ENCODE measurements at regions not wholly inside any gene's neighbourhood (a gene's known extent, or its start where the extent isn't known, plus 50 kb on each side); places are given as distances from the start of the nearest gene placed in this dataset.
"Not testable (repeated sequence)": the region's sequence is repeated elsewhere in the genome, so short reads cannot be mapped to it uniquely, and the experiment has no call there.

DNA sequence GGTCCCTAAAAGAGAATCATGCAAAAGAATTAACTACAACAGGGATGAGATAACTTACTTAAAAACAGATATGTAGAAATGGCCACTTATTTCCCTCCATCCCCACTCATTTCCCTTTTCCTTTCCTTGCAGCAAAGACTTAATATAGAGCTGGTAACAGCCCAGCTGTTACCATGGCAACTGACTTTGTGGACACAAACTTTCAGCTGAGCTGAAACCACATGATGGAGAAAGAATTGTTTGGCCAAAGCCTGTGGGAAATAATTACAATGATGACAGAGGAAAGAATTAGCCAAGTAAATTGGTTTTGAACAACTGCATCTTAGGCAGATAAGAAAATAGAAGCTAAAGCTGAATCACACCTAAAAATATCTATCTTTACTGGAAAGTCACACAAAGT is 364.9 kb downstream of the GALC start:
- no peak for DNase-seq

DNA sequence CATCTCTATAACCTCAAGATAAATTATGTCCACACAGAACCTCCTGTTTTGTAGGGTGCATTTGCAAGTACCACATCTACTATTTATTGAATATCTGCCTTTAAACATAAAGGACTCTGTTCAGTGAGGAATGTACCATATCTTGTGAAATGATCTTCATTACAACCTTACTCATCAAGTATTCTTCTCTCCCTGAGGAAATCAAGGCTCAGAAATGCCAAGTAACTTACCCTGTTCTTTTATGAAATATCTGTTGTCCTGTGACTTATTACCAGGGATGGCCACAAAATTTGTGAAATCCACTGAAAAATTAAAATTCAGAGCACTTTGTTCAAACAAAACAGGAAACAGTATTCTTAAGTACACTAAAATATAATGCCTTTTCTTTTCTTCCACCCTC is 366.7 kb downstream of the GALC start:
- DNase-seq, result no peak

DNA sequence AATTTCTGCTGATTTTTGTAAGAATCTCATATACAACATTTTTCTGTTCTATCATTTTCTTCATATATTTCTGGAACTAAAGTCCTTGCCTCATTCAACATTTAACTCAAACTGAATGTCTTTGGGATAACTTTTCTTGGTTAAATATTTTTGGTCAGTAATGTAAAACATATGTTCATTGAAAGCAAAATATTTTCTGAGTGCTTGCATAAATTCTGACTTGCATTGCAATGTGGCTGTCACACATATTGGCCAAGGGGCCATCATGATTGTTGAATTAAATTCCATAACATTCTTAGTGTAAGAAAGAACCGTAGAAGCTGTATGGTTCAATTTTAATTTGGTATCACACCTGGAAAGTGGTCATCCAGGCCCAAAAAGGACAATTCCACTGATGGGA is 369.4 kb downstream of the GALC start:
- DNase-seq, result no peak

DNA sequence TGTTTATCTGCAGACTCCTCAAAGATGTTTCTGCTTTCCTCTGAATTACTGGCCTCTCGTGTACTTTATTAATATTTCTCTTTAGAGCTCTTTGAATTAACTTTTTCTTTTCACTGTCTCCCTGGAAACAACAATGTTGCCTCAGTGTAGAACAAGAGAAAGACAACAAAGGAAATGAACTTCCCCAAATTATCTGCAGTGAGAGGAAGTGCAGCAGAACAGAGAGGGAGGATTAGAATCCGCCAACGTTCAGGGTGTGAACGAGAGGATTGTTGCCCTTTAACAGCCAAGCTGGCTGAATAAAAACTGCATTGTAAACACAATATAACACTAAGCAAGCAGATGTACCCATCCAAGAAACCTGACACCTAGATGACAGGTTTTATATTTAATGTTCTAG is 375.9 kb downstream of the GALC start:
- DNase-seq, result no peak

DNA sequence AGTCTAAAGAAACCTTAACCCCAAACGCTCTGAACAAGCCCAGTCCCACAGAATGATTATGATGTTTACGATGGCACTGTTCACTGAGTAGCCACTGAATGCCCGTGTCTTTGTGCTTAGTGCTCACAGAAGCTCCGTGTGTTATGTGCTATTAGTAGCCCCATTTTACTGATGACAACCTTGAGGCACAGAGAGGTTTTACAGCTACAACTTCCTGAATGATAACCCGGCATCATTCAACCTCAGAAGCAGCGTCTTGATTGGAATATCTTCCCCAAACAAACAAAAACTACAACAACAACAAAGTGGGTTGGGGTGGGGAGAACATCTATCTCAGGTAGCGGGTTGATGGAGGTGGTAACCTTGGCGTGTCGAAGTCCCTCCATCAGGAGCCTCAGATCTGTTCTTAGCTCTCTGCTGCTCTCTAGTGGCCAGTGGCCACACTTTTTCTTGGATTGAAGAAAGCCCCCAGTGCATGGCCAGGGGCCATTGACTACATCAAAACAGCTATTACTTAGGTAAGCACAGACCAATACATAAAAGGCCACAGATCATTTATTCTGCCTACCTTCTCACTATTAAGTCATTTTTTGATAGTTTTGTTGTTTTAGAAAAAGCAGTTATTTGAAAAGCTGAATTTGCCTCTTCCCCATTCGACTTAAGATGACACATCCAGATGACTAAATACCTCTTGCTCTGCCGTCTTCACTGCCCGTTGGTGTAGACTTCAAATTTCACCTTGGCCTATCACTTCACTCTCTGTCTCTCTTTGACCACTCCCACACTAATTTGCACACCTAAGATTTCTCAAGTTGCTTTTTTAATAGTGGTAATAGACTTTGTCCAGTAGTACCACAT is 376.9 kb downstream of the GALC start:
- no peak for DNase-seq

DNA sequence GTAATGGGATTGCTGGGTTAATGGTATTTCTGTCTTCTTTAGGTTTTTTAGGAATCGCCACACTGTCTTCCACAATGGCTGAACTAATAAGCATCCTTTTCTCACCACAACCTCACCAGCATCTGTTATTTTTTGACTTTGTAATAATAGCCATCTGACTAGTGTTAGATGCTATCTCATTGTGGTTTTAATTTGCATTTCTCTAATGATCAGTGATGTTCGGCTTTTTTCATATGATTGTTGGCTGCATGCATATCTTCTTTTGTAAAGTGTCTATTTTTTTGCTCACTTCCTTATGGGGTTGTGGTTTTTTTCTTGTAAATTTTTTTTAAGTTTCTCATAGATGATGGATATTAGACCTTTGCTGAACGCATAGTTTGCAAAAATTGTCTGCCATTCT is 377.9 kb downstream of the GALC start:
- DNase-seq, result no peak

DNA sequence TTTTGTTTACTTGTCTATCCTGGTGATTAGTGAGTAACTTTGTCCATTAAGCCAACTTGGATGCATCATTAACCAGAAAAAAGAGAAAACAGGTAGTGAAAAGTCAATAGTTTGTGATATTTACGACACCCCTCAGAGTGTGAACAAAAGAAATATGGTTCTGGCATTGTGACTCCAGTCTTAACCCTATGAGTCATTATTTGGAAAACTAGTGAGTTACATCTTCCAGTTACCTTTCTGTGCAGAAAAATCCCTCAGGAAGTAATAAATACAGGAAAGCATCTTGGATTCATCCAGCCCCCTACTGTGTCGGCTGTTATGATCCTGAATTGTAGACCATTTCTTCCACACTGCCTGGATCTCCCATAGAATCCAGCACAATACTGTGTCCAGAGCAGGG is 379.1 kb downstream of the GALC start:
- no peak for DNase-seq

DNA sequence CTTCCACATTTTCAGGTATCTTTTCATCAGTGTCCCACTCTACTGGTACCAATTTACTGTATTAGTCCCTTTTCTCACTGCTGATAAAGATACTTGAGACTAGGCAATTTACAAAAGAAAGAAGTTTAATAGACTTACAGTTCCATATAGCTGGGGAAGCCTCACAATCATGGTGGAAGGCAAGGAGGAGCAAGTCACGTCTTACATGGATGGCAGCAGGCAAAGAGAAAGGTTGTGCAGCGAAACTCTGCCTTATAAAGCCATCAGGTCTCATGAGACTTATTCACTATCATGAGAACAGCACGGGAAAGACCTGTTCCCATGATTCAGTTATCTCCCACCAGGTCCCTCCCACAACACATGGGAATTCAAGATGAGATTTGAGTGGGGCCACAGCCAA is 385.9 kb downstream of the GALC start:
- DNase-seq, result not testable (repeated sequence)

DNA sequence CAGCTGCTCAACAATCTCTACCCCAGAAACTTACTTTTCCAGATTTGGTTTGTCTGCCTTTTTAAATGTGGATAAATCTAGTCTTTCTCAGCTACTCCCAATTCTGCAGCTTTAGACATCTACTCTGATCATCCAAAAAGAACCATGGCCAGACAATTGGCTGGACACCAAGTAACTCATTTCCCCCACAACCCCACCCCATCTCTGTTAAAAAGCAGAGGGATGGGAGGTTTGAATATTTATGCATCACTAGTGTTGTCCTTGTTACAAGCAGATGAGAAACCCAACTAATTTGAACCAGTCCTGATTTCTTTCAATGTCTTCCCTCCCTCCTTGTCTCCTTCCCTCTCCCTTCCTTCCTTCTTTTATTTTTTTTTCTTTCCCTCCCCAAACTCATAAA is 391.9 kb downstream of the GALC start:
- no peak for DNase-seq

DNA sequence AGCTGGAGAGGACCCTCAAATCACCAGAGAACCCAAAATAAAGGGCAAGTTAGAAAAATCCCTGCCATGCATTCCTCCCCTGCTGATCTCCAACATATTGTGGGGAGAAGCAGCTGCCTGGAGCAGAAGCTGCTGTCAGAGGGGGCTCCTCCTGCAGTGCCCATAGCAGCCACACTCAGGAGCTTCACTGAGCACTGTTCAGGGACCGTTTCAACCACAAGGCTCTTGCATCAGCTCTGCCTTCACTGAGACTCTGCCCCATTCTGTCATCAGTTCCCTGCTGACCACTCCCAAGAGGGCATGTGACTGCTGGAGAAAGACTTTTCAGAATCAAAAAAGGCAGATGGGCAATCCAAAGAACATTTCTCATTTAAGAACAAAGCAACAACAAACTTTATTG is 392.7 kb downstream of the GALC start:
- DNase-seq, result no peak

DNA sequence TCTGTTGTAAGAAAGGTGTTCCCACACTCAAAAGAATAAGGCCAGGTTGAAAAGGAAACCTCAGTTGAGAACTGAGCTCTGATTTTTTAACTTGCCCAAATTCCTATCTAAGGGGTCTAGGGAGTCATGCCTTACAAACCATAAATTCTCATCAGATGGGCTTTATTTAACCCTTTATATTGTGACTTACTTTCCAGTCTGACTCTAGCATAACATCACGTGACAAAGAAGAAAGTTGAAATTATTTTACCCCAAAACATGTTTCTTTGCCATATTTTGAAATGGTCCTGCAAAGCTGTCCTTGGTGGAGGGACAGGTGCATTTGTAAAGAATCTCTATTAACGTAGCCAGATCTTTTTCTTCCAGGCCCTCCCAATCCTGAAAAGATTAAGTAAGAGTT is 411.7 kb downstream of the GALC start:
- no peak for DNase-seq

DNA sequence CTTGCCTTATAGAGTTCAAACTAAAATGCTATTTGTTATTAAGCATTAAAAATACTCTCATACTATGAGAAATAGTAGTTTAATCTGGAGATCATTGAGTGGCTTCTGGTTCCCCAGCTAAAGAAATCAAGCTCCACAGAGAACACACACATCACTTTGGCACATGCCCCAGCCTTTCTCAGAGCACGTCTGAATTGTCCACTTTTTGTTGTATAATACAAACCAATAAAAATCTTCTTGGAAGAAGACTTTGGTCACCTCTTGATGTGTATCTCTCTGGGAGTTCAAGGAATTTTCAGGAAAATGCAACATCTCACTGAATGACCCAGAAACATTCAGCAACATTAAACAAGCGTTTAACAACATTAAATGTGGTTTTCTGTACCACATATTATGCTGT is 413.9 kb downstream of the GALC start:
- DNase-seq, result no peak

DNA sequence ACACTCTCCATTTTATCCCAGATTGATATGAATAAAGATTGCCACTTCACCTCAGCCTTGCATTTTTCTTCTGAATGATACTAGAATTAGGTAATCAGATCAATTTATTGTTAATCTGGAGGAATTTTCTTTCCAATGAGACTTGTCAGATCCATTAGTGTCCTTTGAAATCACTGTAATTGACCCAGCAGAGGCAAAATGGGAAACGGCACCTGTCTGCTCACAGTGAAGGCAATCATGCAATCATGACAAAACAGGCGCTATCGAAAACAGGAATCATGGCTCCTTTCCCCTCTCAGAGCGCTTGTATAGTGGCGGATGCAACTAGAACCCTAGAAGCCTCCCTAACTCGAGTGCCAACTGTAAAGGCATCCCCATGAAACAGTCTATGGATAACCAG is 417.6 kb downstream of the GALC start:
- DNase-seq, result no peak

DNA sequence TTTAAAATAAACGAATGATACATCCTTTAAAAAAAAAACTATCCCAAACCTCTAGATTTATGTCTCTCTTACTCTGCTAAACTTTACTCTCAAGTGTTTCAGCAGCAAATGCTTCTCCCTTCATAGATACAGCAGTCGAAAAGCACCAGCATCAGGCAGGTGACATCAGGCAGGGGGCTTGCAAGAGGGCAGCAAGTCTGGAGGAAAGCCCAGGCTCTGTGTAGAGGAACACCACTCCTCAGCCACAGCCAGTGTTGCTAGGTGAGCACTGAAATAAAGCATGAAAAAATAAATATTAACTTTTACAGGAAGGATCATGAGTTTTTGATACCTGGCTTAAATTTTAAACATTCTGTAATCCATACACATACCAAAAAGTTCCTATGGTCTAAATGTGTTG is 419.4 kb downstream of the GALC start:
- DNase-seq, result no peak

DNA sequence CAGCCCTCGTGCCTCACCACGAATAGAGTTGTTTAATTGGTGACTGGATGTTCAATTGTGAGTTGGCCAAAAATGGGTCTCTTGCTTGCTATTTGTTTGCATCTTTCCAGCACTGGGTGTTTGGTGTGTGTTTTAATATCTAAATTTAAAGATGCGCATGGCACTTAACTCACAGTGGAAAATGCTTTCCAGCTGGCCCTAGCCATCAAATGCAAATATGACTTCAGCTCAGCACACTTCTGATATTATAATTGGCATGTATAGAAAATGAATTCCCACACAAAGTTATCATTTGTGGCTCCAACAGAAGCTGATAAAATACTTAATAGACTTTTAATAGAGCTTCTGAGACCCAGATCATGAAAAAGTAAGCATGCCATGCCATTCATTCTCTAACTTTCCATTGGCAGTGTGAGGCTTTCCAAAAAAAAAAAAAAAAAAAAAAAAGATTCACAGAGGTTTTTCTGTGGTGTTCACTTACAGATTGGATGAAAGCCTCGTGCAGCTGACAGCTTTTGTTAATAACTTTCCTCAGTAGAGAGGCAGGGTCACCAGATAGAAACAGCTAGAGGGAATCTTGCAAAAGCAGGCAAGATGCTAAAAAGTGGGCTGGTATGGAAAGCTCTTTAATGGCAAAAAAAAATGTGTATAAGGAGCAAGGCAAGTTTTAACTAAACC is 425.2 kb downstream of the GALC start:
- no peak for DNase-seq

DNA sequence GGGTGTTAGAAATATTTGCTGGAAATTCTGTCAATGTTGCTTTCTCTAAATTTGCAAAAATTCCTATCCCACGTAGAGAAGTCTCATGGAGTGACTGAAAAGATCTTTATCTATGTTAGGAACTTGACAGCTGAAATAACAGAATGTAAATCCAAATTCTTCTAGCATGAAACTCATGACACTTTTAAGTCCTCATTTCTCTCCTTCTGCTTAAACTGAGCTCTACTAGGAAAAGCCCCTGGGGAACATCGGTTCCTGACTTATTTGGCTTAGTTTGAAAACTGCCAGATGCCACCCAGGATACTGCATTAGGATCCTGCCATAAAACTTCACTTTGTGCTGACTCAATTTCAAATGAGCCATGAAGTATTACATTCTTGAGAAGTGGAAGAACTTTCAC is 426.0 kb downstream of the GALC start:
- no peak for DNase-seq

DNA sequence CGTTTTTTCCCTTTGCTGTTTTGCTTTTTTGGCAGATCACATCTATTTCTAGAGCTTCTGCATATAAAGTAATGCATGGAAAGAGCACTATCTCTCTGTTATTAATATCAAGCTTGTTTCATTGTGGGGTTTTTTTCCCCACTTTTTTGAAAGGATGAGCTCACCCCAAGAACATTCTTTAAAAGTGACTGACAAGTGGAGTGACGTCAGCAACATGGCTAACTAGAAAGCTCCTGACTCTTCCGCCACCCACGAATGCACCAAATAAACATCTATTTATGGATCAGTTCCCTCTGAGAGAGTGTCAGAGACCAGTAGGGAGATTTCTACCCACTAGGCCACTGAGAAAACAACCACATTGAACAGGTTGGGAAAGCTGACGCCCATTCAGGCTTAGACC is 445.4 kb downstream of the GALC start:
- DNase-seq, result no peak

DNA sequence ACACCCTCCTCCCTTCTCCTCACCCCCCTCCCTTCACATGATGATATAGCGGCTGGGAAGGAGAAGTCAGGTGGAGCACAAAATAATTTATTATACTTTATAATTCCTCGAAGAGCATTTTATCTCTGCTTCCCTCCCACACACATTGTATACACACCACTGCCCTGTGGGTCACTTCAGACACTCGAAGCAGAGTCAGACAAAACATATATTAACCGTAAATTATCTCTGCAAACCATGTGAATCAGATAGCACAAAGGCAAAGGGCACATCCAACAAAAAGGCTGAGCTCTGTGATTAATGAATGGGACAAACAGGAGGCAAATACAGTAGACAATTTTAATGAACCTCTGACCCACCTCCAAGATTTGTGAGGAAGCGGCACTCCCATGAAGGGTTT is 450.7 kb downstream of the GALC start:
- DNase-seq, result no peak

DNA sequence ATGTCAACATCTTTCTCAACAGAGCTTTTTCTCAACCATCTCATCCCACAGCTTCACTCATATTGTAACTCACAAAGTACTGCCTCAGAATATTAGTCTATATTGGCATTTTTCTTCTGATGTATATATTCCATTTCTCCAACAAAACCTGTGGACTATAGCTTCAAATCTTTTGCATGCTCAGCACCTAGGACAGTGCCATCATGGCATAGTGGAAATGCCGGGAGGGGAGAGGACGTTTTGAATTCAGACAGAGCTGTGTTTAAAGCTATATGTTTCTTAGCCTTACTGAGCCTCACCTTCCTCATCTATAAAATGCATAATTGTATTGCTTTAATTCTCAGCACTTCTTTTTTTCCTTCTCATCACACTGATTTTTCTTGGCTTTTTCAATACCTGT is 452.6 kb downstream of the GALC start:
- no peak for DNase-seq

DNA sequence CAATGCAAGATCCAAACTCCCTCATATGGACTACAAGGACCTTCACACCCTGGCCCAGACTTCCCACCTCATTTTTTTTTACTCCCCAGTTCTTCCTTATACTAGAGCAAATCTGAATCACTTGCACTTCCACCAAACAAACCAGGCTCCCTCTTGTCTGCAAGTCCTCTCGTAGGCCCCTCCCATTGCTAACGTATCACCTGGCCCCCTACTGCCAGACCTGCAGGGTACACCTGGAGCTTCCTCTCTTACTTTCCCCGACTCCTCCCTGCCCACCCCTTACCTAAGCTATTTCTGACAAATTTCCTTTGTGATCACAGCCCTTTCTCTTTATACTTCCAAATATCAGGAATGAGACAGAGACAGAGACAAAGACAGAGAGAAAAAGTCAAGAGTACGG is 463.9 kb downstream of the GALC start:
- no peak for DNase-seq

DNA sequence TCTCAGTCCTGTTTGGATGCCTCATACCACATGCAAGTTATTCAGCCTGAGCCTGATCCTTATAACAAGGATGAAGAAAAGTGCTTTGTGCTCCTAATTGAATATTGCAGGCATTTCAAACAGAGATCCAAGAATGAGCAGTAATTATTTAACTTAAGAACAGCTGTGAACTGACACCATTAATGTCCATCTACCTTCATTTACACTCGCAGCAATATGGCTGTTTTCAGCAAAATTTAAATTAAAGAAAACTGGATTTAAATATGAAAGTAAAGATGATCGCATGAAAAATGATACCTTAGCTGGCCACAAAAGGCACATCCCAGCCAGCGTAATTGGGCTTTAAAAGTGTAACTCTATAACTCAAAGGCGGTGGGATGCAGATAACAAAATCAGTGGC is 466.3 kb downstream of the GALC start:
- no peak for DNase-seq

DNA sequence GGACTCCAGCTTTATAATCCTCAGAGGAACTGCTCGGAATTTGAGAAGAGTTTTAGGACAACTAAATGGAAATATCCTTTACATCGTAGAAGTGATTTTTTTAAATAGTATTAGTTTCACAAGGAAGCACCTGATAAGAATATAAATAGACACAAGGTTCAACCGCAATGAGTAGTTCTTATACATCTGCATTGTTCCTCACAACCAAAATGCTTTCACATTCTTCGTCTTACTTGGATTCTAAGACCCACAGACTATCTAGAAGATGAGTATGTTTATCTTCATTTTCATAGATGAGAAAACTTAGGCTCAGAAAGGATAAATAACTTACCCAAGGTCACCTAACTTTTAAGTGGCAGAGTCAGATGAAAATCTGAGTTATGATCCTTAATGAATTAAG is 469.0 kb downstream of the GALC start:
- no peak for DNase-seq

DNA sequence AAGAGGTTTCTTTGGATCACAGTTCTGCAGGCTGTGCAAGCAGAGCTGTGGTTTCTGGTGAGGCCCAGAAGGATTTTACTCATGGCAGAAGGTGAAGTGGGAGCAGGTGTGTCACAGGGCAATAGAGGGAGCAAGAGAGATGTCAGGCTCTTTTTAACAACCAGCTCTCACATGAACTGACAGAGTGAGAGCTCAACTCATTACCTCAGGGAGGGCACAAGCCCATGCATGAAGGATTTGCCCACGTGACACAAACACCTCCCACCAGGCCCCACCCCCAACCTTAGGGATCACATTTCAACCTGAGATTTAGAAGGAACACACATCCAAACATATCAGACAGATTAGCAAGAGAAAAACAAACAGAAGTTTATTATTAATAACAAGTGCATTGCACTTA is 470.4 kb downstream of the GALC start:
- no peak for DNase-seq

DNA sequence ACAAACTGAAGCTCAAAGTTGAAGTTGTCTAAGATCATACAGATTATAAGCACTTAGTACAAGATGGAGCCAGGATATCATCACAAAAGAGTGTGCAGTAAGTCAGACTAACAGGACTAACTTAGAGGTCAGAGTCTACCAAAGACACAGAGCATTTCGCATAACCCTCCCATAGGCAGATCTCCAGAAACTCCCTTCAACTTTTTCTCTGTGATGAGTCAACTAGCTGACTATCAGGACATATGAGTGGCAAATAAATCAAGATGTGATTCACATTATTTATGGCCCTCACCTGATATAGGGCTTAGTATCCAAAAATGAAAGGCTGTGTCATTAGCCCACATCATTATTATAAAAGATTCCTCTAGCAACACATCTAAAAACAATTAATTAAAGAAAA is 484.6 kb downstream of the GALC start:
- no peak for DNase-seq

DNA sequence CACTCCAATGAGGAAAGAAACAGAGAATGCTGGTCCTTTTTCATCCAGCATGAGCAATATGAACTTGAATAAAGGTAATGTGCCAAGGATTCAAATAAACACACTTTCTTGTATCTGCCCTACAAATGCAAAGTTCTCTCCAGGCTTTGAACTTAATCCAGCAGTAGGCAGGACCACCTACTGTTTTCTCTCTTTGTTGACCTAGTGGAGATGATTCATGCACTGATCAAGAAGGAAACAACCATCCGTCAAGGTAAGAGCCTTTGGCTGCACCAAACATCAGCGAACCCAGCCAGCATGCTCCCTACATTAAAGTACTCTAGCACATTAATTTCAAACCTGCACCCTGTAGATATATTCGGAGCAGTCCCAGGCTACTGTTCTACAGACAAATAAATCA is 489.3 kb downstream of the GALC start:
- DNase-seq, result no peak

All from NCI-H226 (cell line).